ENCODE measurements at regions not wholly inside any gene's neighbourhood (a gene's known extent, or its start where the extent isn't known, plus 50 kb on each side); places are given as distances from the start of the nearest gene placed in this dataset.

GRCh38 chr1:55426156-55426555 is 211.0 kb upstream of the USP24 start:
- CTCF ChIA-PET: interaction anchor here (0.7 kb wide), 1 partner anchor 1275 kb away, joined by 3 read pairs; no protein-coding TSS in a partner anchor
- BruUV-seq (replicated peaks): no TSS peak
- TF ChIP-seq CTCF (IDR thresholded peaks at IDR 0.05; ENCODE audit: unreplicated experiment): no peak
- peaks cover 5% of the 10 kb centered on the region for H3K36me3 Mint-ChIP-seq (ENCODE audit: insufficient read depth, unreplicated experiment)
- H3K9me3 Mint-ChIP-seq (ENCODE audit: low read depth, unreplicated experiment): no peaks in the 10 kb centered on the region
- intact Hi-C loops (cut with micrococcal nuclease; ENCODE audit: unreplicated experiment): loop anchor here (5.0 kb wide), 2 partner anchors 49 to 1161 kb away; no protein-coding TSS in a partner anchor
- H3K27ac Mint-ChIP-seq (ENCODE audit: unreplicated experiment): no peak overlapping the region
- DNase-seq: no peak
- H3K4me3 Mint-ChIP-seq (ENCODE audit: low read depth, unreplicated experiment): no peak overlapping the region
- H3K27me3 Mint-ChIP-seq (ENCODE audit: unreplicated experiment): no peaks in the 10 kb centered on the region
- peaks cover 50% of the 10 kb centered on the region for H3K4me1 Mint-ChIP-seq (ENCODE audit: low read depth, unreplicated experiment)

- no peak overlapping the region for H3K27ac Mint-ChIP-seq (ENCODE audit: unreplicated experiment)
- no peaks in the 10 kb centered on the region for H3K27me3 Mint-ChIP-seq (ENCODE audit: unreplicated experiment)
- no peak overlapping the region for H3K4me3 Mint-ChIP-seq (ENCODE audit: low read depth, unreplicated experiment)
- H3K9me3 Mint-ChIP-seq (ENCODE audit: low read depth, unreplicated experiment): no peaks in the 10 kb centered on the region
- CTCF ChIA-PET: no interaction called here
- DNase-seq: no peak
- no peak for TF ChIP-seq CTCF (IDR thresholded peaks at IDR 0.05; ENCODE audit: unreplicated experiment)
- peaks cover 9% of the 10 kb centered on the region for H3K36me3 Mint-ChIP-seq (ENCODE audit: insufficient read depth, unreplicated experiment)
- intact Hi-C loops (cut with micrococcal nuclease; ENCODE audit: unreplicated experiment): loop anchor here (5.0 kb wide), 2 partner anchors 48 to 1162 kb away; no protein-coding TSS in a partner anchor
- peaks cover 57% of the 10 kb centered on the region for H3K4me1 Mint-ChIP-seq (ENCODE audit: low read depth, unreplicated experiment)
- BruUV-seq (replicated peaks): no TSS peak
Observed at GRCh38 chr1:55425310-55425930, 210.3 kb upstream of the USP24 start.

- no peak for TF ChIP-seq CTCF (IDR thresholded peaks at IDR 0.05; ENCODE audit: unreplicated experiment)
- Mint-ChIP-seq H3K4me1 (ENCODE audit: low read depth, unreplicated experiment) (peaks cover 42% of the 10 kb centered on the region), H3K4me3 (ENCODE audit: low read depth, unreplicated experiment) (no peak overlapping the region), H3K36me3 (ENCODE audit: insufficient read depth, unreplicated experiment) (peaks cover 4% of the 10 kb centered on the region), H3K27ac (ENCODE audit: unreplicated experiment) (no peak overlapping the region), H3K27me3 (ENCODE audit: unreplicated experiment) (no peaks in the 10 kb centered on the region), H3K9me3 (ENCODE audit: low read depth, unreplicated experiment) (no peaks in the 10 kb centered on the region)
- CTCF ChIA-PET: no interaction called here
- intact Hi-C loops (cut with micrococcal nuclease; ENCODE audit: unreplicated experiment): no loop called here
- BruUV-seq (replicated peaks): no TSS peak
- no peak for DNase-seq
Observed at GRCh38 chr1:55423376-55423775, 208.2 kb upstream of the USP24 start.

- peak overlapping the region; percentile 79 for H3K27ac Mint-ChIP-seq (ENCODE audit: unreplicated experiment)
- TF ChIP-seq CTCF (IDR thresholded peaks at IDR 0.05; ENCODE audit: unreplicated experiment): no peak
- no peaks in the 10 kb centered on the region for H3K9me3 Mint-ChIP-seq (ENCODE audit: low read depth, unreplicated experiment)
- no peak overlapping the region for H3K4me3 Mint-ChIP-seq (ENCODE audit: low read depth, unreplicated experiment)
- peaks cover 4% of the 10 kb centered on the region for H3K36me3 Mint-ChIP-seq (ENCODE audit: insufficient read depth, unreplicated experiment)
- H3K27me3 Mint-ChIP-seq (ENCODE audit: unreplicated experiment): no peaks in the 10 kb centered on the region
- BruUV-seq (replicated peaks): no TSS peak
- peaks cover 23% of the 10 kb centered on the region for H3K4me1 Mint-ChIP-seq (ENCODE audit: low read depth, unreplicated experiment)
- intact Hi-C loops (cut with micrococcal nuclease; ENCODE audit: unreplicated experiment): no loop called here
- CTCF ChIA-PET: no interaction called here
- DNase-seq: no peak
Observed at GRCh38 chr1:55420929-55421716, 206.0 kb upstream of the USP24 start.

Data from Calu3 (cell line).